Ectodermal cell (in vitro differentiated cells): ENCODE measurements at regions not wholly inside any gene's neighbourhood (a gene's known extent, or its start where the extent isn't known, plus 50 kb on each side); places are given as distances from the start of the nearest gene placed in this dataset.

Source experiments
- H3K27ac ChIP-seq: 2 replicates; pipeline ENCODE4 v1.7.0; 2013; ENCODE audit warnings: mild to moderate bottlenecking, low read depth, low read length; ENCODE audit not compliant: insufficient read depth, poor library complexity, severe bottlenecking
- H3K27me3 ChIP-seq: 2 replicates; pipeline ENCODE4 v1.7.0; 2013; ENCODE audit warnings: mild to moderate bottlenecking, low read length; ENCODE audit not compliant: insufficient read depth, control insufficient read depth, poor library complexity, severe bottlenecking
- H3K36me3 ChIP-seq: one replicate; pipeline ENCODE4 v1.7.0; 2013; ENCODE audit warnings: low read length; ENCODE audit not compliant: control insufficient read depth, insufficient read depth
- H3K4me1 ChIP-seq: one replicate; pipeline ENCODE4 v1.7.0; 2013; ENCODE audit warnings: low read length; ENCODE audit not compliant: control insufficient read depth, insufficient read depth
- H3K4me3 ChIP-seq: 2 replicates; pipeline ENCODE4 v1.7.0; 2013; ENCODE audit warnings: low read depth, low read length, control low read depth; ENCODE audit not compliant: insufficient read depth
- H3K9me3 ChIP-seq: 2 replicates; pipeline ENCODE4 v1.7.0; 2013; ENCODE audit warnings: mild to moderate bottlenecking, low read length, moderate library complexity; ENCODE audit not compliant: control insufficient read depth
- WGBS, 2 experiments: methylation state at CpG; one replicate each; pipeline ENCODE4 v1.1.7; 2013; ENCODE audit warnings: missing lambda C conversion rate in 2 of 2; 5-methylcytosine and 5-hydroxymethylcytosine counted together

DNA sequence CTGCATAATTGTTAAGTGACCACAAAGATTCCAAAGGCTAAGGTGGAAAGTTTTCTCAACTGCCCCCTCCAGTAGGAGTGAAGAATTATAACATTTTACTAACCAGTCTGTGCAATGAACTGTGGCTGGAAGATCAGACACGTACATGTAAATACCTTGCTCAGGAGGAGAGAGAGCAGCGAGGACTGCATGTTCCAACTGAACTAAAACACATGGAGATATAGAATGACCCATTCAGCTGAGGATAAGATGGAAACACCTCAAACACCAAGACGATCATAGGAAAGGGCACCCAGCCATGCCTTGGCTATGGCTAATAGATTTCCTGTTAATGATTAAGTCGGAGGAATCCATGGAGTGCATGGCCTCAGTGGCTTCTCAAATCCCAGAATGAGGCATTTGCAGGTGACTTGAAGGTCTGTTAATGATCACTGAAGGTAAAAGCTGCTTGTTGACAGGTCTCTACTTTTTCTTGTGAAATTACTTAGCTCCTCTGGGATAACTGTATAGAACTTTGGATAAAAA, 875.6 kb downstream of the TFAP2A start:
- H3K4me3 ChIP-seq: no peak overlapping the region
- no peak overlapping the region for H3K27ac ChIP-seq
- H3K4me1 ChIP-seq: no peaks in the 10 kb centered on the region
- no peaks in the 10 kb centered on the region for H3K36me3 ChIP-seq
- H3K9me3 ChIP-seq: no peaks in the 10 kb centered on the region
- WGBS, 2 experiments: 89 to 94% methylated on average over 4 of the region's 4 CpGs
- no peaks in the 10 kb centered on the region for H3K27me3 ChIP-seq

DNA sequence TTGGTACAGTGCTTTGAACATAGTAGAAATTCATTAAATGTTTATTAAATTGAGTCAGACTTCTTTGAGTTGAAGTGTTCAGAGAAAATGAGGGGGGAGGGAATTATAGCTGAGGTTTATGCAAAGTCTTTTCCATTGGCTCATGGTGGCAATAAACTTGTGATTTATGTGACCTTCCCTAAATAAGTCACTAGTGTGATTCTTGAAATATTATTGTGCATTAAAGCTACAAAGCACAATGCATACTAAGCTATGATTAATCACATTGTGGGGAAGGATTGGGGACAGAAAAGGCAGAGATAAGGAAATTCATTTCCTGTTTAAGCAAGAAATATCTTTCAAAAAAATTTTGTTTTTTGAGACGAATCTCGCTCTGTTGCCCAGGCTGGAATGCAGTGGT, 877.5 kb downstream of the TFAP2A start:
- Histone ChIP-seq H3K36me3 (no peaks in the 10 kb centered on the region), H3K4me3 (no peak overlapping the region), H3K9me3 (no peaks in the 10 kb centered on the region), H3K27ac (no peak overlapping the region), H3K4me1 (no peaks in the 10 kb centered on the region), H3K27me3 (no peaks in the 10 kb centered on the region)
- 96 to 97% methylated on average over 2 of the region's 2 CpGs for WGBS, 2 experiments

DNA sequence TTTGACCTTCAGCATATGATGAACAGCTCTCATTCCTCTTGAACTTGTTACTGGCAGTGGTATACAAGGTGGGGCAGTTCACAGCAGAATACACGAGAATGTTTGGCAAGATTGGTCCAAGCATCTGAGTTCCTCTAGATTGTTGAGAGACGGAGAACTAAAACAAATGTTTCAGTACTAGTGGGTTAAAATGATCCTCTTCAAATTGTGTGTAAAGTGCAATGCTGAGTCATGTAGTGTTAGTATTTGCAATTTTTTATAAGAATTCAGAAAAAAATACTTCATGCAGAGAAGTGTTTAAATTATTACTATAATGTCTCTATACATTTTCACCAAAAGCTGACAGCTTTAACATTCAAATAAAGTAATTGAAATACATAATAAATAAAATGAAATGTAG, 879.8 kb downstream of the TFAP2A start:
- WGBS, 2 experiments: 93 to 97% methylated on average over 2 of the region's 2 CpGs
- no peaks in the 10 kb centered on the region for H3K4me1 ChIP-seq

DNA sequence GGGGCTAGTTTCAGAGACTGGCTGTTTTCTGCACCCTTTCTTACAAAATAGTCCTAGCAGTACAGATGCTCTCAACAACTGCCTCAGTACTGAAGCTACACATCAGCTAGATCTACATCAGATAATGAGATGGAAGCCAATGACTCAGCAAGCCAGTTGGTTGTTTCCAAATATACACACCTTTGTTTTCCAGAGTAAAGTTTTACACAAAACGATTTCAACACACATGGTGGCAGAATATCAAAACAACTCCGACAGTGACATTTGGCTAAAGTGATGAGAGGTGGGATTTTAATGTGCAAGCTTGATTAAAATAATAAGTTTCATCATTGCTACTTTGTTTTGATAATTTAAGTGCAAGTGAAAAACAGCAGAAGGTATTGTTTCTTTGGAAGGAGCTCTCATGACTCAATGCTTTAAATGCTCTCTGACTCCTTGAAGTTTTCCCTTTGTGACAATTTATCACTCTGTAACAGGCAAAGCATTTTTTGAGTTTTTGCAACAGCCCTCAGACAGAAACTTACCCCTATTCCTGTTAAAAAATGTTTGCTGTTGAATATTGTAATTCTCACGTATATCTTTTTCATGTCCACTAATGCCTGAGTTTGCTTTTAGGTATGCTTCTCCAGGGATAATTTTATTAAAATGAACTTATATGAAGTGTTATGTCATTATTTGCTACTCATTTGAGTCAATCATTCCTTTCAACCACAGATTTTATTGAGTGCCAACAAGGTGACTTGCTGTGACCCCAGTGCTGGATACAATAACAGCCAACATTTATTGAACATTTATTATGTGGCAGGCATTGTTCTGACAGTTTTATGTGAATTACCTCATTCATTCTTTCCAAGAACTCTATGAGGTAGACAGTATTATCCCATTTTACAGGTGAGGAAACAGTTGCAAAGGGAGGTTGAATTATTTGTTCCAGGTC, 882.0 kb downstream of the TFAP2A start:
- Histone ChIP-seq H3K4me1 (no peaks in the 10 kb centered on the region), H3K4me3 (no peak overlapping the region), H3K27ac (no peak overlapping the region), H3K36me3 (no peaks in the 10 kb centered on the region), H3K27me3 (no peaks in the 10 kb centered on the region), H3K9me3 (no peaks in the 10 kb centered on the region)
- WGBS, 2 experiments: 93 to 97% methylated on average over 3 of the region's 3 CpGs

More for the DNA sequence above, 879.8 kb downstream of the TFAP2A start:
- no peaks in the 10 kb centered on the region for H3K27me3 ChIP-seq
- no peaks in the 10 kb centered on the region for H3K36me3 ChIP-seq
- H3K27ac ChIP-seq: no peak overlapping the region
- no peaks in the 10 kb centered on the region for H3K9me3 ChIP-seq
- H3K4me3 ChIP-seq: no peak overlapping the region

DNA sequence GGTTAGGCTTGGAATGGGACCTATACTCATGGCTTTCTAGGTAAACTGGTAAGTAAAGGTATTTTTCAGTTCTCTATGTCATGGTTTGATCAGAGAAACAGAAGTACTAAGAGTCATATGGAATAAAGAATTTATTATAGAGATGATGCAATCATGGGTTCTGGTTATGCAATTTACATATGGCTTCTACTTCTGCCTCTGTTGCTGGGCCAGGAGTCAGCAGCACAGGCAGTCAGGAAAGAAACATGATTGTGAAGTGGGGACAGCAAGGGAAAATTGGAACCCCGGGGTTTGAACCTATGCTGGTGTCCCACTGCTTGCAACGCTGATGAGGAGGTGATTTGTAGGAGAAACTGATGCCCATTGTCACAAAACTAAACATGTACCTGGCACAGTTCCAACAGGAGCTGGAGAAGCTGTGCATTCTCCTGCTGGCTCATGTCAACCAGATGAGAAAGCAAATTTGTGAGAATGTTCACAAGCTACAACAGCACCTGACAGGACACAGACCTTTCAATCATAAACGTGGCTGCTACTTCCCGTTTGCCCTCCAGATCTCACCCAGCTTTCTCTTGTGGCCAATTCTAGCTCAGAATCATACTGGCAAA, 887.1 kb downstream of the TFAP2A start:
- no peaks in the 10 kb centered on the region for H3K9me3 ChIP-seq
- no peaks in the 10 kb centered on the region for H3K4me1 ChIP-seq
- H3K27ac ChIP-seq: no peak overlapping the region
- WGBS, 2 experiments: 70 to 73% methylated on average over 4 of the region's 4 CpGs
- no peak overlapping the region for H3K4me3 ChIP-seq
- no peaks in the 10 kb centered on the region for H3K36me3 ChIP-seq
- no peaks in the 10 kb centered on the region for H3K27me3 ChIP-seq

DNA sequence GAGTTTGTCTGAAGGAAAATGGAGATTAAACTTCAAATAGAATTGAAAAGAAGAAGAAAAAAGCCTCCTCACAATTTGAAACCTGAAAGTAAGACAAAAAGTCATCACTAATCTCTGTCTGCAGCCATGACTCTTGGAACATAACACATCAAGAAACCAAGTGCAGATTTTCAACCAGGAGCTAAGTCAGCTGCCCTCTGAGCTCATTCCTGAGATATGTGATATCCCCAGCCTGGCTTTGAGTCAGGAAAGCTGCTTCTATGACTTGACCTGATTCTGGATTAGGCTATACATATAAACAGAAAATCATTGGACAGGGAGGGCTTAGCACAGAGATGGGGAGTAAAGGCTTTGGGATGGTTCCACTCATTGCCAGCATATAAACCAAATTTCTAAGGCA, 891.4 kb downstream of the TFAP2A start:
- no peaks in the 10 kb centered on the region for H3K4me1 ChIP-seq
- no peaks in the 10 kb centered on the region for H3K9me3 ChIP-seq
- no peak overlapping the region for H3K4me3 ChIP-seq
- H3K27me3 ChIP-seq: no peaks in the 10 kb centered on the region
- no peaks in the 10 kb centered on the region for H3K36me3 ChIP-seq
- H3K27ac ChIP-seq: no peak overlapping the region

DNA sequence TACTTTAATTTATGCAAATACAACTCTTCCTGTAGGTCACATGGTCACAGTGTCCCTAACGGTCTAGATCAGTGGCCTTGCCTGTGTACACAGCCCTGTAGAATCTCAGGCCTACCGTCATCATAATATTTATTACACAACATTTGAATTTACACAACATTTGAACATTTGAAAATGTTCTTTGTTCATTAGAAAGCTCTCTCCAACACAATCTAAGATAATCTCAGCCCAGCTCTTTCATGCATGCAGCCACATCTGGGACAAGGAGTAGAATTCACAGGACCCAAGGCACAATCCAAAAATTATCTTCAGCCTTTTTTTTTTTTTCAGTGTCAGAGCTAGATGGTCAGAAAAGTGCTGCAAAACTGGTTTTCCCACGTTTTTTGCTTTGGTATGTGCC, 892.8 kb downstream of the TFAP2A start:
- H3K4me3 ChIP-seq: no peak overlapping the region
- no peak overlapping the region for H3K27ac ChIP-seq
- WGBS, 2 experiments: 90 to 92% methylated on average over 3 of the region's 3 CpGs
- H3K27me3 ChIP-seq: no peaks in the 10 kb centered on the region
- H3K9me3 ChIP-seq: no peaks in the 10 kb centered on the region
- H3K4me1 ChIP-seq: no peaks in the 10 kb centered on the region
- H3K36me3 ChIP-seq: no peaks in the 10 kb centered on the region

DNA sequence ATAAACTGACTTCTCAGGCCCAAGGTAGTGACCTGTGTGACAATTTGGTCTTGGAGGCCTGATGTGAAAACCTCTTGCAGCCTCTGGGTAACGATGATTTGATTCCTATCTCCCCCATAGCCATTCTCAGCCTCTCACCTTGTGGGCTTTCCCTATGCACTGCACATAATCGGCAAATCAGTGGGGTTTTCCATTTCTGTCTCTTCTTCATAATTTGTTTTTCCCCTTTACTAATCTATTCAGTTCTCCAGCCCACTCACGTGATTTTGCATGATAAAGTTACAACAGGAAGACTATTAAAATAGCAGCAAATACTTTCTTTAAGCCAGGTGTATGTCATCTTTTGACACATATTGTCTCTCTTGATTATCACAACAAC, 893.7 kb downstream of the TFAP2A start:
- no peak overlapping the region for H3K27ac ChIP-seq
- H3K27me3 ChIP-seq: no peaks in the 10 kb centered on the region
- H3K4me1 ChIP-seq: peaks cover 2% of the 10 kb centered on the region
- no peak overlapping the region for H3K4me3 ChIP-seq
- H3K9me3 ChIP-seq: no peaks in the 10 kb centered on the region
- 86 to 93% methylated on average over 3 of the region's 3 CpGs for WGBS, 2 experiments
- H3K36me3 ChIP-seq: no peaks in the 10 kb centered on the region

DNA sequence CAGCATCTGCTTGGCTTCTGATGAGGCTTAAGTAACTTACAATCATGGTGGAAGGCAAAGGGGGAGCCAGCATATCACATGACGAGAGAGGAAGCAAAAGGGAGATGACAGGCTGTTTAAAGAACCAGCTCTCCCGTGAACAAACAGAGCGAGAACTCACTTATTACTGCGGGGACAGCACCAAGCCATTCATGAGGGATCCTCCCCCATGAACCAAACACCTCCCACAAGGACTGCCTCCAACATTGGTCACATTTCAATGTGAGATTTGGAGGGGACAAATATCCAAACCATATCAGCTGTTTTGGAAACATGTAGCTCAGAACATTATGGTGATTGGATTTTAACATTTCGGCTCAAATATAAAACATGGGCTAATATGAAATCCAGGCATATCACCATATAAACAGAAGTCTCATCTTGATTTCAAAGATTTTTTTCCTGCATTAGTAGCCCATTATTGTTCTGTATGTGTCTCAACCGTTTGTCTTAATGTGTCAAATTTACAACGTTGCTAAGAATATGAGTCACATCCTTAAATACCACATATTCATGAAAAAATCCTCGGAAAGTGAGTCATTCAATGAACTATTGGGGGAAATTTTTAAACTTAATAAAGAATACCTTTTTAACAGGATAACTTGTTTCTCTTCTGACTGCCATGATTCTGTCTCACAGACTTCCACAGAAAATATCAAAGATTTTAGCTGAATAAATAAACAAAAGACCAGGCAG, 894.3 kb downstream of the TFAP2A start:
- no peaks in the 10 kb centered on the region for H3K36me3 ChIP-seq
- no peaks in the 10 kb centered on the region for H3K27me3 ChIP-seq
- H3K4me1 ChIP-seq: peaks cover 8% of the 10 kb centered on the region
- no peak overlapping the region for H3K27ac ChIP-seq
- no peaks in the 10 kb centered on the region for H3K9me3 ChIP-seq
- no peak overlapping the region for H3K4me3 ChIP-seq
- WGBS, 2 experiments: 87 to 93% methylated on average over 5 to 8 of the region's 8 CpGs

DNA sequence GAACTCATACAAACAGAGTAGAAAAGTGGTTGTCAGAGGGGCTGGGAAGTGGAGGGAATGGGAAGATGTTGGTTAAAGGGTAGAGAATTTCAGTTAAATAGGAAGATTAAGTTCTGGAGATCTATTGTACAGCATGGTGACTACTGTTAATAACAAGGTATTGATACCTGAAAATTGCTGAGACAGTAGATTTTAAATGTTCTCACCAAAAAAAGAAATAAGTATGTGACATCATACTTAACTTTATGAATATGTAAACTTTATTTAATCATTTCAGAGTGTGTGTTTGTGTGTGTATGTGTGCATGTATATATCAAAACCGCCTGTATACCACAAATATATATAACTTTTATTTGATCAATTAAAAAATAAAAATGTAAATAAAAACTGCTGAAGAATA, 896.4 kb downstream of the TFAP2A start:
- H3K36me3 ChIP-seq: no peaks in the 10 kb centered on the region
- H3K9me3 ChIP-seq: no peaks in the 10 kb centered on the region
- no peak overlapping the region for H3K27ac ChIP-seq
- H3K4me1 ChIP-seq: peaks cover 10% of the 10 kb centered on the region
- H3K27me3 ChIP-seq: no peaks in the 10 kb centered on the region
- no CpG with 5 or more reads among the region's 1 CpG for WGBS, 2 experiments
- no peak overlapping the region for H3K4me3 ChIP-seq
